ENCODE measurements at regions not wholly inside any gene's neighbourhood (a gene's known extent, or its start where the extent isn't known, plus 50 kb on each side); places are given as distances from the start of the nearest gene placed in this dataset.
"Not testable (repeated sequence)": the region's sequence is repeated elsewhere in the genome, so short reads cannot be mapped to it uniquely, and the experiment has no call there.

- not testable (repeated sequence) for TF ChIP-seq EZH2 (IDR thresholded peaks at IDR 0.05; ENCODE audit: borderline replicate concordance, low read length); CTCF (IDR thresholded peaks at IDR 0.05; ENCODE audit: low read length)
Measured at GRCh38 chr2:90010442-90011100, 1319.1 kb downstream of the RPIA start.
